Hepatocyte (in vitro differentiated cells): ENCODE measurements at regions not wholly inside any gene's neighbourhood (a gene's known extent, or its start where the extent isn't known, plus 50 kb on each side); places are given as distances from the start of the nearest gene placed in this dataset.

Experiments used
- CTCF ChIP-seq: fragments of 200-600 bp; sonication (generic); IDR thresholded peaks from 2 replicates; pipeline ENCODE4 v1.5.1; 2016; ENCODE audit warnings: antibody characterized with exemption, mild to moderate bottlenecking; ENCODE audit not compliant: poor library complexity
- EZH2 ChIP-seq: fragments of 200-600 bp; sonication (generic); IDR thresholded peaks from 2 replicates; pipeline ENCODE4 v1.6.1; 2016; ENCODE audit warnings: antibody characterized with exemption, mild to moderate bottlenecking, borderline replicate concordance

GRCh38 chr4:188437535-188437934 is 298.3 kb downstream of the TRIML1 start:
- TF ChIP-seq CTCF (no peak), EZH2 (no peak)
